ENCODE measurements at regions not wholly inside any gene's neighbourhood (a gene's known extent, or its start where the extent isn't known, plus 50 kb on each side); places are given as distances from the start of the nearest gene placed in this dataset.

DNA sequence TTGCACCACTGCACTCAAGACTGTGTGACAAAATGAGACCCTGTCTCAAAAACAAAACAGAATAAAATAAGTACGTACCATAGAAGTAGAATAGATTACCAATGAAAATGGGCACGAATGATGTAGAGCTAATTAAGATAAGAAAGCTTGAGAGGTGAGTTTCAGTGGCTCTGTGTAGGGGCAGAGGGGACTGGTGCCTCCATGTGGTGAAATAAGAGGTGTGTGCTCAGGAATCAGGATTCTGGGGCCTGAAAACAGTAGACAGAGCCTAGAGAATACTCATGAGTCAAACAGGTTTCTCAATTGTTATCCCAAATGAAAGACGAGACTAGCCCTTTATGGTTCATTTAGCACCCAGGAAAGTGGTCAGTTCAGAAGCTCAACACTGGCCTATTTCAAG is 1145.1 kb downstream of the FLRT2 start:
- Mint-ChIP-seq H3K27me3 (ENCODE audit: insufficient read depth, low read depth, poor library complexity) (peaks cover 2% of the 10 kb centered on the region), H3K4me3 (no peak overlapping the region)
- peak; percentile 35 for DNase-seq (ENCODE audit: low spot score)

GRCh38 chr14:86673523-86673969 is 1143.6 kb downstream of the FLRT2 start:
- no peaks in the 10 kb centered on the region for H3K36me3 ChIP-seq (ENCODE audit: insufficient read depth)
- H3F3A ChIP-seq (replicated peaks; ENCODE audit: low read depth) = no peaks in the 10 kb centered on the region
- H3K4me2 ChIP-seq = no peak overlapping the region
- no peaks in the 10 kb centered on the region for H3K79me2 ChIP-seq (replicated peaks; ENCODE audit: insufficient read depth)
- no peak overlapping the region for H3K4me3 ChIP-seq
- Mint-ChIP-seq H3K27me3 (ENCODE audit: insufficient read depth, low read depth, poor library complexity) (peaks cover 2% of the 10 kb centered on the region), H3K27ac (no peak overlapping the region; the same call in 1 of the 2 replicates), H3K9me3 (no peaks in the 10 kb centered on the region), H3K36me3 (ENCODE audit: low read depth) (no peaks in the 10 kb centered on the region), H3K4me1 (peaks cover 9% of the 10 kb centered on the region), H3K4me3 (no peak overlapping the region)
- H2AFZ ChIP-seq = peak overlapping the region; percentile 94
- ATAC-seq = peak; percentile 51; the same call in 1 of the 3 replicates
- no peaks in the 10 kb centered on the region for H4K20me1 ChIP-seq (replicated peaks; ENCODE audit: insufficient read depth)
- DNase-seq (ENCODE audit: low spot score) = no peak
- H3K27ac ChIP-seq (ENCODE audit: low read depth) = no peak overlapping the region
- no peaks in the 10 kb centered on the region for H3K4me1 ChIP-seq (ENCODE audit: insufficient read depth)
- no peaks in the 10 kb centered on the region for H3K9me2 ChIP-seq (ENCODE audit: insufficient read depth)
- no peaks in the 10 kb centered on the region for H3K27me3 ChIP-seq (ENCODE audit: insufficient read depth)
- TF ChIP-seq STAT1 (IDR thresholded peaks at IDR 0.05; ENCODE audit: unreplicated experiment) (no peak), CREB1 (CRISPR knock-in tag; IDR thresholded peaks at IDR 0.05; ENCODE audit: low read depth) (no peak), CTCF (conservative IDR thresholded peaks at IDR 0.05; ENCODE audit: low read depth in 2 of 2) (no peak), ZNF462 (CRISPR knock-in tag; IDR thresholded peaks at IDR 0.05) (no peak), ZNF331 (CRISPR knock-in tag; IDR thresholded peaks at IDR 0.05; ENCODE audit: low read depth) (no peak), NANOG (IDR thresholded peaks at IDR 0.05; ENCODE audit: borderline replicate concordance) (no peak)

More for the DNA sequence above, 1145.1 kb downstream of the FLRT2 start:
- ATAC-seq = peak; percentile 91
- no peak overlapping the region for H3K4me3 ChIP-seq
- peaks cover 9% of the 10 kb centered on the region for H3K4me1 Mint-ChIP-seq
- H3K4me2 ChIP-seq = no peak overlapping the region
- H3K27ac ChIP-seq (ENCODE audit: low read depth) = no peak overlapping the region
- no peaks in the 10 kb centered on the region for H3K36me3 Mint-ChIP-seq (ENCODE audit: low read depth)
- H3K36me3 ChIP-seq (ENCODE audit: insufficient read depth) = no peaks in the 10 kb centered on the region
- no peaks in the 10 kb centered on the region for H3K4me1 ChIP-seq (ENCODE audit: insufficient read depth)
- no peaks in the 10 kb centered on the region for H4K20me1 ChIP-seq (replicated peaks; ENCODE audit: insufficient read depth)
- H2AFZ ChIP-seq = no peak overlapping the region; the same call in 1 of the 2 replicates
- no peak for TF ChIP-seq CREB1 (CRISPR knock-in tag; IDR thresholded peaks at IDR 0.05; ENCODE audit: low read depth)
- TF ChIP-seq CTCF (conservative IDR thresholded peaks at IDR 0.05; ENCODE audit: low read depth in 2 of 2) = peak; percentile 38 to 55
- TF ChIP-seq ZNF114 (CRISPR knock-in tag; IDR thresholded peaks at IDR 0.05) = no peak
- TF ChIP-seq EZH2phosphoT487 (IDR thresholded peaks at IDR 0.05; ENCODE audit: unreplicated experiment) = no peak
- no peak for TF ChIP-seq STAT1 (IDR thresholded peaks at IDR 0.05; ENCODE audit: unreplicated experiment)
- no peak for TF ChIP-seq POLR2AphosphoS5 (IDR thresholded peaks at IDR 0.05; ENCODE audit: low read depth)
- H3K27ac Mint-ChIP-seq = no peak overlapping the region; the same call in 1 of the 2 replicates
- no peaks in the 10 kb centered on the region for H3K9me2 ChIP-seq (ENCODE audit: insufficient read depth)
- H3F3A ChIP-seq (replicated peaks; ENCODE audit: low read depth) = no peaks in the 10 kb centered on the region
- no peaks in the 10 kb centered on the region for H3K27me3 ChIP-seq (ENCODE audit: insufficient read depth)
- no peaks in the 10 kb centered on the region for H3K9me3 Mint-ChIP-seq
- H3K79me2 ChIP-seq (replicated peaks; ENCODE audit: insufficient read depth) = no peaks in the 10 kb centered on the region

All from GM23338 (cell line).